ENCODE measurements at regions not wholly inside any gene's neighbourhood (a gene's known extent, or its start where the extent isn't known, plus 50 kb on each side); places are given as distances from the start of the nearest gene placed in this dataset.

DNA sequence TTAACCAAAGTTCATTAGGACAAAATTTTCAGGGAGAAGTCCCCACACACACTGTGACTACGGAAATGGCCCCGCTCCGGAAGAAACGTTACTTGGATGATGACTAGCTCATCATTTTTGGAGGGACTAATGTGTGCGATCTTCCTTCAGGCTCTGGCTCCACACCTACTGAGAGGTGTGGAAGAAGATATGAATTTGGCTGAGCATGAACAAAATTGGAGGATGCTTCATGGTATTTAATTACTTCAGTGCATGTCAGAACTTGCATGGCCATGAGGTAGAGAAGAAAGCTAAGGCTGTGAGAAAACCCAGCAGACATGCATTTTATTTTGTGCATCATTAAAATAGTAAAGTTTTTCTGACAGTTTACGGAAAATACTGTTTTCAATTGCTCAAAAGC lies 202.1 kb upstream of the TLE4 start:
- Histone ChIP-seq H3K4me3 (ENCODE audit: low read depth, low read length) (no peak overlapping the region), H3K36me3 (replicated peaks) (no peaks in the 10 kb centered on the region), H3K27me3 (replicated peaks) (no peaks in the 10 kb centered on the region), H3K27ac (no peak overlapping the region)
- TF ChIP-seq, protein P1, sequence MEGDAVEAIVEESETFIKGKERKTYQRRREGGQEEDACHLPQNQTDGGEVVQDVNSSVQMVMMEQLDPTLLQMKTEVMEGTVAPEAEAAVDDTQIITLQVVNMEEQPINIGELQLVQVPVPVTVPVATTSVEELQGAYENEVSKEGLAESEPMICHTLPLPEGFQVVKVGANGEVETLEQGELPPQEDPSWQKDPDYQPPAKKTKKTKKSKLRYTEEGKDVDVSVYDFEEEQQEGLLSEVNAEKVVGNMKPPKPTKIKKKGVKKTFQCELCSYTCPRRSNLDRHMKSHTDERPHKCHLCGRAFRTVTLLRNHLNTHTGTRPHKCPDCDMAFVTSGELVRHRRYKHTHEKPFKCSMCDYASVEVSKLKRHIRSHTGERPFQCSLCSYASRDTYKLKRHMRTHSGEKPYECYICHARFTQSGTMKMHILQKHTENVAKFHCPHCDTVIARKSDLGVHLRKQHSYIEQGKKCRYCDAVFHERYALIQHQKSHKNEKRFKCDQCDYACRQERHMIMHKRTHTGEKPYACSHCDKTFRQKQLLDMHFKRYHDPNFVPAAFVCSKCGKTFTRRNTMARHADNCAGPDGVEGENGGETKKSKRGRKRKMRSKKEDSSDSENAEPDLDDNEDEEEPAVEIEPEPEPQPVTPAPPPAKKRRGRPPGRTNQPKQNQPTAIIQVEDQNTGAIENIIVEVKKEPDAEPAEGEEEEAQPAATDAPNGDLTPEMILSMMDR (IDR thresholded peaks at IDR 0.05; ENCODE audit: low read depth, low read length, missing control alignments), result no peak
- no peak for DNase-seq
- in situ Hi-C loops (cut with HindIII; ENCODE audit: low pct_ligation_motif_present, low sequenced_read_pairs), result no loop called here

DNA sequence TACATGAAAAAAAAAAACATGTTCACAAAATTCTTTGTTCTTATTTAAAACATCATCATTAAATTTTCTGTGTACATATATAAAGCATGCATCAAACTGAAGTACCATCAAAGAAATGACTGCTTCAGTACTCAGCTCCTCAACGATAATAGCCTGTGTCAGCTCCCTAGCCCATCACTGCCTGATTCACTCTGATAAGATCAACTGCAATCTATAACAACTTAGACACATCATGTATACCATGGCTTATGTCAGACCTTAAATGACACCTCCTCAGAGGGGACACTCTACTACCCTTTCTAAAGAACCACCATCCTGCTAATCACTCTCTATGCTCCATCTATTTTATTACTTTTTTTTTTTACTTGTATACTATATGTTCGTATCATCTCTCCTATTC lies 200.5 kb upstream of the TLE4 start:
- no peak overlapping the region for H3K4me3 ChIP-seq (ENCODE audit: low read depth, low read length)
- no peaks in the 10 kb centered on the region for H3K27me3 ChIP-seq (replicated peaks)
- H3K36me3 ChIP-seq (replicated peaks), result no peaks in the 10 kb centered on the region
- DNase-seq, result no peak
- no peak overlapping the region for H3K27ac ChIP-seq
- TF ChIP-seq, protein P1 (IDR thresholded peaks at IDR 0.05; ENCODE audit: low read depth, low read length, missing control alignments), result no peak
- in situ Hi-C loops (cut with HindIII; ENCODE audit: low pct_ligation_motif_present, low sequenced_read_pairs), result no loop called here

DNA sequence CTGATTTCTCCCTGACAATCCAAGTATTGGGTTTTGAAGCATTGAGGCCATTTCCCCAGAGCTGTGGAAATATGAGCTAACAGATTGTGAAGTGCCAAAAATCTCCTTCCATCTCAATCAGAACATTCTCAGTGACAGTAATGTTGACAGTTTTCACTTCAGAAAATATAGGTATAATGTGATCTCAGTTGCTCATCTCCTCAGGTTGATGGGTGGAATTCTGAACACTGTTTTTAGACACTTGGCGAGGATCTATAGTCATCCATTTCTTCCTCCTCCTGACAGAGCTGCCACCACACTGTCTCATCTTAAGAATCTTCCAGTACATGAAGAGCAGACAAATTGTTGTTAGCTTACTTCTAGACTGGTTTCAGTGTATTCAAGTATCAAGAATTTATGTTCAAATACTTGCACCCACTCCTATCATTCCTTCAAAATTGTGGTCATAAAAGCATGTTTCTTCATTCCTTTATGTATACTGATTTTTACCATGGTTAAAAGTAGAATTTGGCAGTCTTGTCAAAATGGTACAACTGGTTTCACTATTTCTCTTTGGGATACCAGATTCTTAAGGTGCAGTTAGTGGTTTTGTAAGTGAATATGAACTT lies 199.7 kb upstream of the TLE4 start:
- Histone ChIP-seq H3K4me3 (ENCODE audit: low read depth, low read length) (no peak overlapping the region), H3K27ac (no peak overlapping the region), H3K27me3 (replicated peaks) (no peaks in the 10 kb centered on the region), H3K36me3 (replicated peaks) (no peaks in the 10 kb centered on the region)
- no peak for DNase-seq
- TF ChIP-seq, protein P1 (IDR thresholded peaks at IDR 0.05; ENCODE audit: low read depth, low read length, missing control alignments), result no peak
- in situ Hi-C loops (cut with HindIII; ENCODE audit: low pct_ligation_motif_present, low sequenced_read_pairs), result no loop called here

DNA sequence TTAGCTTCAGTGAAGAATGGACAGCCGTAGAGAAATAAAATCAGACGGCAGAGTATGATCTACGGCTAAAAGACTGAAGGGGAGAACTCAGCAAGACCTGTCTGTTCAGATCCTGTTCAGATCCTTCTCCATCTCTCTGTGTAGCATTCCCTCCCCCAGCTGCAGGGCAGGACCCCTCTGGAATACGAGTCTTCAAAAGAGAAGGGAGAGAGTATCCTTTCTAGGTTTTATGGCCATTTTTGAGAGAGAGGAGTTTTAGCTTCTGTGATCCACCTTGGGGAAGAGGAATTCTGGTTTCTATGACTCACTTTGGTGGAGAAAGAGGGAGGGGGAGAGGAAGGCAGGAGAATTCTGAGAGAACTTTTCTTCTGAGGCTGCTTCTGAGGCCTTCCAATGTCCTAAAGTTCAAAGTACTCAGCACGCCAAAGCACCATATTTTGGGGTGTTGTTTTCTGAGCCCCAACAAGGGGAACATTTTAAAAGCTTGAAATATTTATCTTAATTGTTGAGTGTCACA lies 194.4 kb upstream of the TLE4 start:
- no peak for DNase-seq
- Histone ChIP-seq H3K27me3 (replicated peaks) (no peaks in the 10 kb centered on the region), H3K4me3 (ENCODE audit: low read depth, low read length) (no peak overlapping the region), H3K27ac (no peak overlapping the region), H3K36me3 (replicated peaks) (no peaks in the 10 kb centered on the region)
- in situ Hi-C loops (cut with HindIII; ENCODE audit: low pct_ligation_motif_present, low sequenced_read_pairs), result no loop called here
- TF ChIP-seq, protein P1 (IDR thresholded peaks at IDR 0.05; ENCODE audit: low read depth, low read length, missing control alignments), result no peak

DNA sequence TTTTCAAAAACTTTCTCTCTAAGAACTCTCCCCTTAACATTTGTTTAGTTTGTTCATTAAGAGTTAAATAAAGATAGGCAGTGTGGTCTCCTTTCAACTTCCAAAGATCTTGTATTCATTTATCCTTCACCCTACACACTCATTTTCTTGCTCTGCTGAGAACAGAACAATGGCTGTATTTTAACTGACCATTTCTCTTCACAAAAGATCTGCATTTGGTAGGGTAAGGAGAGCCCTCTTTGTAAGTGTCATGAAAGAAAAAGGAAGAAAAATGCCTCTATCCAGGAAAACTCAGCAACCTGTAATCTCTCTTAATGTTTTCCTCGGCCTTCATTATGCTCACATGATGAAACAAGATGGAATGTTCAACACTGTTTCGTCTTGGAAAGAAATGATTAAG lies 193.7 kb upstream of the TLE4 start:
- in situ Hi-C loops (cut with HindIII; ENCODE audit: low pct_ligation_motif_present, low sequenced_read_pairs), result no loop called here
- TF ChIP-seq, protein P1 (IDR thresholded peaks at IDR 0.05; ENCODE audit: low read depth, low read length, missing control alignments), result no peak
- no peak for DNase-seq
- Histone ChIP-seq H3K36me3 (replicated peaks) (no peaks in the 10 kb centered on the region), H3K4me3 (ENCODE audit: low read depth, low read length) (no peak overlapping the region), H3K27ac (no peak overlapping the region), H3K27me3 (replicated peaks) (no peaks in the 10 kb centered on the region)

DNA sequence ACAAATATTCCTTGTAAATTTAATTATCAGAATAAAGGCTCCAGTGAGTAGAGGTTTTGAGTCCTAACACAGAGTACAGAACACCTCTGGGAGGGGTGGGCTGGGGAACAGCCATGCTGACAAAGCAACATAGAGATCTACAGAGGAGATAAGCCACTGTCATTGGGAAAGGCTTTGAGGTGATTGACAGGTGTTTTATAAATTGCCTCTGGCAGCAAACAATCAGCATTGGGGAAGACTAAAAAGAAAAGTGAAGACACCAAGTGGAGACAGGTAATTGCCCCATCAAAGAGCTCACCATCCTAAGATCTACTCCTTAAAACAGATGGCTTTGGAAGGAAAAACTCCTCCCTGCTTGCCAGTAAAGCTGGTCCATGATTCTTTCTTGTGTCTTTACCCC lies 189.7 kb upstream of the TLE4 start:
- TF ChIP-seq, protein P1 (IDR thresholded peaks at IDR 0.05; ENCODE audit: low read depth, low read length, missing control alignments), result no peak
- Histone ChIP-seq H3K36me3 (replicated peaks) (no peaks in the 10 kb centered on the region), H3K27me3 (replicated peaks) (no peaks in the 10 kb centered on the region), H3K4me3 (ENCODE audit: low read depth, low read length) (no peak overlapping the region), H3K27ac (no peak overlapping the region)
- DNase-seq, result no peak
- in situ Hi-C loops (cut with HindIII; ENCODE audit: low pct_ligation_motif_present, low sequenced_read_pairs), result no loop called here
